NB4 (cell line): ENCODE measurements at regions not wholly inside any gene's neighbourhood (a gene's known extent, or its start where the extent isn't known, plus 50 kb on each side); places are given as distances from the start of the nearest gene placed in this dataset.
"Not testable (repeated sequence)": the region's sequence is repeated elsewhere in the genome, so short reads cannot be mapped to it uniquely, and the experiment has no call there.

ENCODE experiments used
- DNase-seq: peaks from one replicate; pipeline ENCODE4 v3.0.0; 2010; ENCODE audit warnings: low read depth
- H3K4me3 ChIP-seq: one replicate; pipeline ENCODE4 v1.5.1; 2011; ENCODE audit warnings: mild to moderate bottlenecking, low read depth, low read length, moderate library complexity
- MAX ChIP-seq: IDR thresholded peaks from 2 replicates; pipeline ENCODE4 v1.6.1; 2011; ENCODE audit warnings: low read depth, low read length
- MYC ChIP-seq: IDR thresholded peaks from 2 replicates; pipeline ENCODE4 v1.6.1; 2011; ENCODE audit warnings: low read depth, low read length
- POLR2A ChIP-seq: IDR thresholded peaks from 2 replicates; pipeline ENCODE4 v1.6.1; 2011; ENCODE audit warnings: mild to moderate bottlenecking; ENCODE audit not compliant: insufficient read length; ENCODE audit errors: extremely low read depth
- TF ChIP-seq, protein P1 (sequence below): IDR thresholded peaks from one replicate; pipeline ENCODE4 v1.5.1; 2012; ENCODE audit warnings: low read depth, low read length

DNA sequence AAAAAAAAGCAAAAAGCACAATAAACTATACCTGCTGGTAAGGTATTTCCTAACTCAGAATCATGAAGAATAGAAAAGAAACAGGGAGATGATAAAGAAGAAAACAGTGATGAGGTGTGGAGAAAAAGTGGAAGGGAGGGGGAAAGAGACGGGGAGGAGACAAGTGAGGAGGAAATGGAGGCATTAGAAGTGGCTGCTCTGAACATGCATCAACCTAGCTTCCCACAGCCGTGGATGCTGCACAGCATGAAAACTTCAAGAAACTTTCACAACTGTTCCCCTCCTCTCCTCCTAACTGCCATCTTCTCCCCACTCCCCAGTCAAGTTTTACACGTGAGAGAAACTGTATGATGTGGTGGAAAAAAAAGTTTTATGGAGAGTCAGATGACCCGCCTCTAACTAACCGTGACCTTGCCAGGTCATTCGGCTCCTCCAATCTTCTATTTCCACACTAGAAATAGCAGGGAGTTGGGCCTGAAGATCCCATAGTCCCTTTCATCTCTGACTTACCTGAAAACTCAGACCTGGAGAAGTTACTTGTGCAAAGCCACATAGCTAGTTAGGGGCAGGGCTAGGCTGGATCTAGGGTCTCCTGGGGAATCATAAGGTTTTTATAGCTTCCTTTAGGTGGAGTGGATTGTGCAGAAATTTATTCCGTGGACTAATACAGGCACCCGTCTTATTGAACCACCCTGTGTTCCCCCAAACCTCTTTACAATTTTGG lies 461.9 kb downstream of the KLF5 start:
- no peak for TF ChIP-seq MYC
- no peak for TF ChIP-seq MAX
- TF ChIP-seq, protein P1, sequence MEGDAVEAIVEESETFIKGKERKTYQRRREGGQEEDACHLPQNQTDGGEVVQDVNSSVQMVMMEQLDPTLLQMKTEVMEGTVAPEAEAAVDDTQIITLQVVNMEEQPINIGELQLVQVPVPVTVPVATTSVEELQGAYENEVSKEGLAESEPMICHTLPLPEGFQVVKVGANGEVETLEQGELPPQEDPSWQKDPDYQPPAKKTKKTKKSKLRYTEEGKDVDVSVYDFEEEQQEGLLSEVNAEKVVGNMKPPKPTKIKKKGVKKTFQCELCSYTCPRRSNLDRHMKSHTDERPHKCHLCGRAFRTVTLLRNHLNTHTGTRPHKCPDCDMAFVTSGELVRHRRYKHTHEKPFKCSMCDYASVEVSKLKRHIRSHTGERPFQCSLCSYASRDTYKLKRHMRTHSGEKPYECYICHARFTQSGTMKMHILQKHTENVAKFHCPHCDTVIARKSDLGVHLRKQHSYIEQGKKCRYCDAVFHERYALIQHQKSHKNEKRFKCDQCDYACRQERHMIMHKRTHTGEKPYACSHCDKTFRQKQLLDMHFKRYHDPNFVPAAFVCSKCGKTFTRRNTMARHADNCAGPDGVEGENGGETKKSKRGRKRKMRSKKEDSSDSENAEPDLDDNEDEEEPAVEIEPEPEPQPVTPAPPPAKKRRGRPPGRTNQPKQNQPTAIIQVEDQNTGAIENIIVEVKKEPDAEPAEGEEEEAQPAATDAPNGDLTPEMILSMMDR, result no peak
- TF ChIP-seq POLR2A, result no peak
- DNase-seq, result no peak
- H3K4me3 ChIP-seq, result no peak overlapping the region

DNA sequence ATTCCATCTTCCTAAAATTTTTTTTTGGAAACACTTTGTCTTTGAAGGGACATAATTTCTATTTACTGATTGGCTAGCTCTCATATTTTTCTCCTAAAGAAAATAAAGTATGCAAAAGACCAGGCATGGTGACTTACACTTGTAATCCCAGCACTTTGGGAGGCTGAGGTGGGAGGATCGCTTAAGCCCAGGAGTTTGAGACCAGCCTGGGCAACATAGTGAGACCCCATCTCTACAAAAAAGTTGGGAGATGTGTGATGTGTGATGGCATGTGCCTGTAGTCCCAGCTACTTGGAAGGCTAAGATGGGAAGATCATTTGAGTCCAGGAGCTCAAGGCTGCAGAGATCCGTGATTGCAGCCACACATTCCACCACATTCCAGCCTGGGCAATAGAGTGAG lies 461.3 kb downstream of the KLF5 start:
- not testable (repeated sequence) for DNase-seq, H3K4me3 ChIP-seq

- H3K4me3 ChIP-seq, result no peak overlapping the region
- TF ChIP-seq MYC, result no peak
- no peak for TF ChIP-seq MAX
- no peak for TF ChIP-seq POLR2A
- TF ChIP-seq, protein P1, result no peak
- no peak for DNase-seq
Observed at GRCh38 chr13:73519396-73520116, 460.8 kb downstream of the KLF5 start.

DNA sequence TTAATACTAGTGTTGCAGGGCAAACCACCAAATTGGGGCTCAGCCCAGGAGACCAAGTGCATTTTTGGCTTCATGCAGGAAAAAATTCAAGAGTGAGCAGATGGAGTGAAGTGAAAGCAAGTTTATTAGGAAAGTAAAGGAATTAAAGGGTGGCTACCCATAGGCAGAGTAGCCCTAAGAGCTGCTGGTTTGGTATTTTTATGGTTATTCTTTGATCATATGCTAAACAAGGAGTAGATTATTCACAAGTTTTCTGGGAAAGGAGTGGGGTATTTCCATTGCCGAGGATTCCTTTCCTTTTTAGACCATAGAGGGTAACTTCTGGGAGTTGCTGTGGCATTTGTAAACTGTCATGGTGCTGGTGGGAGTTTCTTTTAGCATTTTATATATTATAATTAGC lies 459.0 kb downstream of the KLF5 start:
- no peak overlapping the region for H3K4me3 ChIP-seq
- DNase-seq, result no peak
- TF ChIP-seq MYC, result no peak
- TF ChIP-seq POLR2A, result no peak
- no peak for TF ChIP-seq MAX
- TF ChIP-seq, protein P1, result no peak

DNA sequence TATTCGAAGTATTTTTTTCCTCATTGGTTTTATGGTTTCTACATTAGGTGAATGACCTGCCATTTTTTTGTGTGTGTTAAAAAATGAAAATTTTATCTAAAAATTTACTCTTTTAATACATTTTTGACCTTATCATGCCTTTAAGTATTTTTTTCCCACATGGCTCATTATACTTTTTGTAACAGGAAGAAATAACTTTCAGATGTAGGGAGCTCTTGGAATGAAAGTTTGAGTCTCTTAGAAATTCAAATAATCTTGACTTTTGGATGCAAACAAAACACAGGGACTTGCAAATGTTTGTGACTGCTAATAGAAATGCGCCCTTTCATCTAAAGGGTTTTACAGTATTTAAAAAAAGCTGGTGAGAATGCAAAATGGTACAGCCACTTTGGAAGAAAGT lies 457.9 kb downstream of the KLF5 start:
- no peak overlapping the region for H3K4me3 ChIP-seq
- TF ChIP-seq, protein P1, result no peak
- TF ChIP-seq POLR2A (no peak), MYC (no peak), MAX (no peak)
- DNase-seq, result no peak

- no peak overlapping the region for H3K4me3 ChIP-seq
- no peak for DNase-seq
- TF ChIP-seq MYC, result no peak
- no peak for TF ChIP-seq MAX
- no peak for TF ChIP-seq POLR2A
- TF ChIP-seq, protein P1, result no peak
Observed at GRCh38 chr13:73514208-73514607, 455.4 kb downstream of the KLF5 start.
